Endodermal cell (in vitro differentiated cells): ENCODE measurements at regions not wholly inside any gene's neighbourhood (a gene's known extent, or its start where the extent isn't known, plus 50 kb on each side); places are given as distances from the start of the nearest gene placed in this dataset.

Experiments
- DNase-seq: peaks from one replicate; pipeline ENCODE4 v3.0.0-alpha.2; 2017
- H3K27ac ChIP-seq: 2 replicates; pipeline ENCODE4 v1.5.1; 2013; ENCODE audit warnings: mild to moderate bottlenecking, low read depth, low read length, moderate library complexity
- H3K27me3 ChIP-seq: 2 replicates; pipeline ENCODE4 v1.6.1; 2013; ENCODE audit warnings: mild to moderate bottlenecking, low read length, moderate library complexity; ENCODE audit not compliant: insufficient read depth, control insufficient read depth, poor library complexity, severe bottlenecking
- H3K36me3 ChIP-seq: 2 replicates; pipeline ENCODE4 v1.7.0; 2013; ENCODE audit warnings: mild to moderate bottlenecking, low read length, moderate library complexity; ENCODE audit not compliant: control insufficient read depth, insufficient read depth
- H3K4me1 ChIP-seq: one replicate; pipeline ENCODE4 v1.7.0; 2013; ENCODE audit warnings: low read length; ENCODE audit not compliant: control insufficient read depth, insufficient read depth
- H3K4me3 ChIP-seq: 2 replicates; pipeline ENCODE4 v1.5.1; 2013; ENCODE audit warnings: mild to moderate bottlenecking, low read length, moderate library complexity
- H3K9ac ChIP-seq: 2 replicates; pipeline ENCODE4 v1.6.1; 2013; ENCODE audit warnings: mild to moderate bottlenecking, low read length, moderate library complexity; ENCODE audit not compliant: poor library complexity, severe bottlenecking; ENCODE audit errors: extremely low read depth
- H3K9me3 ChIP-seq: 2 replicates; pipeline ENCODE4 v1.6.1; 2013; ENCODE audit warnings: mild to moderate bottlenecking, low read length, moderate library complexity; ENCODE audit not compliant: control insufficient read depth
- H3K27ac Mint-ChIP-seq: 2 replicates; pipeline ENCODE4 v1.8.0; 2020; ENCODE audit warnings: mixed read lengths
- H3K27me3 Mint-ChIP-seq: 2 replicates; pipeline ENCODE4 v1.8.0; 2021; ENCODE audit warnings: mild to moderate bottlenecking, mixed read lengths; ENCODE audit not compliant: insufficient read depth
- H3K36me3 Mint-ChIP-seq: 2 replicates; pipeline ENCODE4 v1.8.0; 2020; ENCODE audit warnings: low read depth, mixed read lengths
- H3K4me1 Mint-ChIP-seq: 2 replicates; pipeline ENCODE4 v1.8.0; 2020; ENCODE audit warnings: mixed read lengths
- H3K4me3 Mint-ChIP-seq: 2 replicates; pipeline ENCODE4 v1.8.0; 2020; ENCODE audit warnings: mild to moderate bottlenecking, moderate library complexity, mixed read lengths
- H3K9me3 Mint-ChIP-seq: 2 replicates; pipeline ENCODE4 v1.8.0; 2020; ENCODE audit warnings: mild to moderate bottlenecking, mixed read lengths
- WGBS, 2 experiments: methylation state at CpG; one replicate each; pipeline versions ENCODE4 v1.1.5 to v1.1.7; 2013; ENCODE audit warnings: missing lambda C conversion rate in 2 of 2, mixed read lengths in 1 of 2; ENCODE audit not compliant: insufficient coverage in 1 of 2, insufficient read length in 1 of 2; 5-methylcytosine and 5-hydroxymethylcytosine counted together
- TF ChIP-seq, protein P1 (sequence below): fragments of 200-600 bp; sonication (generic); conservative IDR thresholded peaks from 2 replicates; pipeline ENCODE4 v1.5.0; 2021; ENCODE audit warnings: antibody characterized with exemption, mild to moderate bottlenecking

DNA sequence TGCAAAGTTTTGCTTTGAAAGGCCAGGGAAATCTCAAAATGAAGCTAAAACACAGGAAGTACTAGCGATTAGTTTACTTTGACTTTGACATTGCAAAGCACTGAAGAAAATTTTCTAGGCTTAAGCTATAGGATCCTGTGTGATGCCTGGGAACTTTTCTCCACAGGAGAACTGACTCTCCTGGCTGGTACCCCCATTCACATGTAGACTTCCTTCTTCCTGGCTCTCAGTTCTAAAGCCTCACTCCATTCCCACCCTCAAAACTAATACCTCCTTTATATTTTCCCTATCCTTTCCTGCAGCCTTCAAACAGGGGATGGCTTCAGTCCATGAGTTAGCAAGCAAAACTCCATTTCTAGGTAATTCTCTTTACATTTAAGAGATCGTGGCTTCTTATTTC lies 189.5 kb downstream of the SLITRK1 start:
- Histone ChIP-seq H3K27ac (no peak overlapping the region), H3K9me3 (no peaks in the 10 kb centered on the region), H3K27me3 (no peaks in the 10 kb centered on the region), H3K9ac (no peak overlapping the region), H3K4me3 (no peak overlapping the region), H3K4me1 (no peaks in the 10 kb centered on the region), H3K36me3 (no peaks in the 10 kb centered on the region)
- Mint-ChIP-seq H3K4me3 (no peak overlapping the region), H3K27ac (no peak overlapping the region), H3K27me3 (no peaks in the 10 kb centered on the region), H3K4me1 (no peaks in the 10 kb centered on the region), H3K36me3 (no peaks in the 10 kb centered on the region), H3K9me3 (no peaks in the 10 kb centered on the region)
- TF ChIP-seq, protein P1, sequence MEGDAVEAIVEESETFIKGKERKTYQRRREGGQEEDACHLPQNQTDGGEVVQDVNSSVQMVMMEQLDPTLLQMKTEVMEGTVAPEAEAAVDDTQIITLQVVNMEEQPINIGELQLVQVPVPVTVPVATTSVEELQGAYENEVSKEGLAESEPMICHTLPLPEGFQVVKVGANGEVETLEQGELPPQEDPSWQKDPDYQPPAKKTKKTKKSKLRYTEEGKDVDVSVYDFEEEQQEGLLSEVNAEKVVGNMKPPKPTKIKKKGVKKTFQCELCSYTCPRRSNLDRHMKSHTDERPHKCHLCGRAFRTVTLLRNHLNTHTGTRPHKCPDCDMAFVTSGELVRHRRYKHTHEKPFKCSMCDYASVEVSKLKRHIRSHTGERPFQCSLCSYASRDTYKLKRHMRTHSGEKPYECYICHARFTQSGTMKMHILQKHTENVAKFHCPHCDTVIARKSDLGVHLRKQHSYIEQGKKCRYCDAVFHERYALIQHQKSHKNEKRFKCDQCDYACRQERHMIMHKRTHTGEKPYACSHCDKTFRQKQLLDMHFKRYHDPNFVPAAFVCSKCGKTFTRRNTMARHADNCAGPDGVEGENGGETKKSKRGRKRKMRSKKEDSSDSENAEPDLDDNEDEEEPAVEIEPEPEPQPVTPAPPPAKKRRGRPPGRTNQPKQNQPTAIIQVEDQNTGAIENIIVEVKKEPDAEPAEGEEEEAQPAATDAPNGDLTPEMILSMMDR = no peak
- no peak for DNase-seq
- 82 to 91% methylated on average over 2 of the region's 2 CpGs for WGBS, 2 experiments

DNA sequence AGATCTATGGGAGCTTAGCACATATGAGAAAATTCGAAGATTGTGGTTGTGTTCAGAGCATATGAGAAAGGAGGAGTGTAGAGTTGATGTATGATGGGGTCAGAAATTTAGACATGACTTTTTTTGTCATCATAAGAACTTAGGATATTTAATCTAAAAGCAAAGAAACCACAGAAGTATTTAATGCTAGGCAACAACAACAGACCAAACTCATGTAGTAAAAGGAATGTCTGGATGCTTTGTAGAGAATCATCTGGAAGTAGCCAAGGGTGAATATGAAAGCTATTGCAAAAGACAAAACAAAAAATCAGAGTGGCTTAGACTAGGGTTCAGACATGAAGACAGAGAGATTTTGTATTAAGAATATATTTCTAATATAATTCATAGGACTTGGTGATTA lies 190.3 kb downstream of the SLITRK1 start:
- 92% methylated on average over 1 of the region's 1 CpG; no CpG with 5 or more reads in 1 of the 2 experiments for WGBS, 2 experiments
- H3K4me1 ChIP-seq = no peaks in the 10 kb centered on the region
- H3K4me3 ChIP-seq = no peak overlapping the region
- H3K9me3 ChIP-seq = no peaks in the 10 kb centered on the region
- Mint-ChIP-seq H3K36me3 (no peaks in the 10 kb centered on the region), H3K27me3 (no peaks in the 10 kb centered on the region), H3K27ac (no peak overlapping the region), H3K4me3 (no peak overlapping the region), H3K9me3 (no peaks in the 10 kb centered on the region), H3K4me1 (no peaks in the 10 kb centered on the region)
- no peaks in the 10 kb centered on the region for H3K27me3 ChIP-seq
- TF ChIP-seq, protein P1 = no peak
- no peak for DNase-seq
- no peaks in the 10 kb centered on the region for H3K36me3 ChIP-seq
- no peak overlapping the region for H3K27ac ChIP-seq
- no peak overlapping the region for H3K9ac ChIP-seq

DNA sequence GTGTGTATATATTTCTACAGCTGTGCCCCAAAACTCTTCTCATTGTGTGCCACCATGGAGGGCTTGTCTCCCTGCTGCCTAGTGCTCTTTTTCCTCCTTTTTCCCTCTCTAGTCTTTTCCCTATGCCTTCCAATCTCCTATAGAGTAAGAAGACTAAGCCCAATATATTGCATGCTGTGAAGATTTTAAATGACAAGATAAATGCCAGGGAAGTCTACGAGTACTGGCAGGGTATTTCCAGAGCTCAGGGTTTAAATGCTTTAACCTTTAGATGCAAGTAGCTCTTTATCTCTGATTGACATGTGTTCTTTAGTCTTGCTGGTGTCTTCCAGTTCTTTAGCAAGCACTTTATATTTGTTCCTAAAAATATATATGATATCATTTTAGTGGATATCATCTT lies 200.7 kb downstream of the SLITRK1 start:
- Histone ChIP-seq H3K27ac (no peak overlapping the region), H3K4me3 (no peak overlapping the region), H3K9ac (no peak overlapping the region), H3K9me3 (no peaks in the 10 kb centered on the region), H3K27me3 (no peaks in the 10 kb centered on the region), H3K36me3 (no peaks in the 10 kb centered on the region), H3K4me1 (no peaks in the 10 kb centered on the region)
- no peaks in the 10 kb centered on the region for H3K36me3 Mint-ChIP-seq
- no peak for DNase-seq
- H3K9me3 Mint-ChIP-seq = no peaks in the 10 kb centered on the region
- H3K4me3 Mint-ChIP-seq = no peak overlapping the region
- 67 to 77% methylated on average over 1 of the region's 1 CpG for WGBS, 2 experiments
- no peaks in the 10 kb centered on the region for H3K27me3 Mint-ChIP-seq
- no peak overlapping the region for H3K27ac Mint-ChIP-seq
- H3K4me1 Mint-ChIP-seq = no peaks in the 10 kb centered on the region
- TF ChIP-seq, protein P1 = no peak
